Tibial artery (tissue), 4 donors: ENCODE measurements at regions not wholly inside any gene's neighbourhood (a gene's known extent, or its start where the extent isn't known, plus 50 kb on each side); places are given as distances from the start of the nearest gene placed in this dataset.

ENCODE experiments used
- DNase-seq, 2 donors: peaks; one replicate each; pipeline ENCODE4 v3.0.0-alpha.2; 2019
- H3K27ac ChIP-seq, 2 donors: fragments of 200-600 bp; sonication (generic) in 1 of 2; 1 replicate in 1 of 2; 2 replicates in 1 of 2; pipeline ENCODE4 v1.5.1; 2018 to 2019; ENCODE audit warnings: mild to moderate bottlenecking in 1 of 2
- H3K27me3 ChIP-seq, 2 donors: fragments of 200-600 bp; sonication (generic) in 1 of 2; one replicate each; pipeline versions ENCODE4 v1.5.1 to v1.6.0; 2016 to 2019
- H3K36me3 ChIP-seq, 3 donors: fragments of 200-600 bp; sonication (generic) in 2 of 3; one replicate each; pipeline ENCODE4 v1.5.1; 2016 to 2019; ENCODE audit warnings: mild to moderate bottlenecking in 2 of 3
- H3K4me1 ChIP-seq, 4 donors: fragments of 200-600 bp; sonication (generic) in 2 of 4; 1 replicate in 3 of 4; 2 replicates in 1 of 4; pipeline ENCODE4 v1.5.1; 2016 to 2019
- H3K4me3 ChIP-seq, 2 donors: fragments of 200-600 bp; sonication (generic) in 1 of 2; 1 replicate in 1 of 2; 2 replicates in 1 of 2; pipeline ENCODE4 v1.5.1; 2018 to 2019; ENCODE audit warnings: mild to moderate bottlenecking in 2 of 2
- H3K9me3 ChIP-seq, 3 donors: fragments of 200-600 bp; sonication (generic) in 1 of 3; one replicate each; pipeline ENCODE4 v1.5.1; 2016 to 2019
- intact Hi-C: fragments of 100-400 bp; cut with DNase I; formaldehyde crosslinking; loops from one replicate; pipeline ENCODE4 v1.15.0; 2023; ENCODE audit warnings: low total_unique reads
- TF ChIP-seq, protein P1 (sequence below), 2 experiments: fragments of 200-600 bp in 1 of 2; fragments of 450-650 bp in 1 of 2; IDR thresholded peaks; one replicate each; pipeline ENCODE4 v1.5.1; 2017 to 2019; ENCODE audit warnings: antibody characterized with exemption in 2 of 2, mild to moderate bottlenecking in 1 of 2, moderate library complexity in 1 of 2

DNA sequence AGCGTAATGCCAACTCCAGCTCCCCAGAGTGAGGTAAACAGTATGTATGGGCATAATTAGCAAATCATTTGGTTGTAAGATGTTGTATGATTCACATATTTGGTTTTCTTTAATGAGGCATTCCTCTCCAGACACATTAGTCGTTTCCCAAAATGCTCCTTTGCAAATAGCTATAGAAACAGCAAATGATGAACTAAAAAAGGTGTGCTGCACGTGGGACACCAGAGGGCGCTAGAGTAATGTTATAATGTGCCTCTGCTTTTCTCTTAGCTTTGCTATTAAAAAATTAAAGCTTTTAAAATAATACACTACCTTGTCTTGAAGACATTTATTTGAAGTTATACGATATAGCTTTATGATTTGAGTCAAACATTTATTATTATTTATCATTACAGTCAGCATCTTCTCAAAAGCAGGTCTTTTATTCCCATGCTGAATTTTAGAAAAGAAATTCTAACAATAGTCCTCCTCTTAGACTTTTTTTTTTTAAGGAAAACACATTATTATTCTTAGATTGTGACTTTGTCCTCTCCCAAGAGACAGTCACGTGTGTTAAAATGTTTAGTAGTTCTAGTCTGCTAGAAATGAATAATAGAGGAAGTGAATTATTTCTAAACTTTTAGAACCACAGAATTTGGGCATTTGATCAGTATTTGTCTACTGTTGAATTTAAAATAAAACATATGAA, 121.6 kb upstream of the FRY start:
- Histone ChIP-seq H3K9me3 (no peaks in the 10 kb centered on the region), H3K27ac (no peak overlapping the region), H3K36me3 (no peaks in the 10 kb centered on the region), H3K4me1 (peaks cover 0 to 51% (median 14%) of the 10 kb centered on the region in 4 donors), H3K27me3 (no peaks in the 10 kb centered on the region), H3K4me3 (no peak overlapping the region)
- no peak for DNase-seq
- TF ChIP-seq, protein P1, sequence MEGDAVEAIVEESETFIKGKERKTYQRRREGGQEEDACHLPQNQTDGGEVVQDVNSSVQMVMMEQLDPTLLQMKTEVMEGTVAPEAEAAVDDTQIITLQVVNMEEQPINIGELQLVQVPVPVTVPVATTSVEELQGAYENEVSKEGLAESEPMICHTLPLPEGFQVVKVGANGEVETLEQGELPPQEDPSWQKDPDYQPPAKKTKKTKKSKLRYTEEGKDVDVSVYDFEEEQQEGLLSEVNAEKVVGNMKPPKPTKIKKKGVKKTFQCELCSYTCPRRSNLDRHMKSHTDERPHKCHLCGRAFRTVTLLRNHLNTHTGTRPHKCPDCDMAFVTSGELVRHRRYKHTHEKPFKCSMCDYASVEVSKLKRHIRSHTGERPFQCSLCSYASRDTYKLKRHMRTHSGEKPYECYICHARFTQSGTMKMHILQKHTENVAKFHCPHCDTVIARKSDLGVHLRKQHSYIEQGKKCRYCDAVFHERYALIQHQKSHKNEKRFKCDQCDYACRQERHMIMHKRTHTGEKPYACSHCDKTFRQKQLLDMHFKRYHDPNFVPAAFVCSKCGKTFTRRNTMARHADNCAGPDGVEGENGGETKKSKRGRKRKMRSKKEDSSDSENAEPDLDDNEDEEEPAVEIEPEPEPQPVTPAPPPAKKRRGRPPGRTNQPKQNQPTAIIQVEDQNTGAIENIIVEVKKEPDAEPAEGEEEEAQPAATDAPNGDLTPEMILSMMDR (IDR thresholded peaks at IDR 0.05) = peak; percentile 82 to 84
- intact Hi-C loops = loop anchor here (2.0 kb wide), 1 partner anchor 401 kb away; no protein-coding TSS in a partner anchor

DNA sequence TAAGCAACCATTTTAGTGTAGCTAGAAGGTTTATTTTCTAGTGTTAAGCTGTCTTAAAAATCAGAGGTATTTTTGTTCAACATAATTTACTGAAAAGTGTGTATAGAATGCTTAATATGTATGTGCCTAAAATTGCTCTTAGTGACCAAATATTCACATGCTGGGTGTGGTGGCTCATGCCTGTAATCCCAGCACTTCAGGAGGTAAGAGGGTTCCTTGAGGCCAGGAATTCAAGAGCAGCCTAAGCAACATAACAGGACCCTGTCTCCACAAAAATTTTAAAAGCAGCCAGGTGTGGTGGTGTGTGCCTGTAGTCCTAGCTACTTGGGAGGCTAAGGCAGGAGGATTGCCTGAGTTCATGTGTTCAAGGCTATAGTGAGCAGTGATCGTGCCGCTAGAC, 120.9 kb upstream of the FRY start:
- no peak overlapping the region for H3K27ac ChIP-seq
- TF ChIP-seq, protein P1 (IDR thresholded peaks at IDR 0.05) = no peak
- no peaks in the 10 kb centered on the region for H3K36me3 ChIP-seq
- no peak overlapping the region for H3K4me3 ChIP-seq
- no peak for DNase-seq
- H3K9me3 ChIP-seq = no peaks in the 10 kb centered on the region
- intact Hi-C loops = loop anchor here (2.0 kb wide), 1 partner anchor 400 kb away; no protein-coding TSS in a partner anchor
- H3K4me1 ChIP-seq = peaks cover 0 to 45% (median 13%) of the 10 kb centered on the region in 4 donors
- no peaks in the 10 kb centered on the region for H3K27me3 ChIP-seq

DNA sequence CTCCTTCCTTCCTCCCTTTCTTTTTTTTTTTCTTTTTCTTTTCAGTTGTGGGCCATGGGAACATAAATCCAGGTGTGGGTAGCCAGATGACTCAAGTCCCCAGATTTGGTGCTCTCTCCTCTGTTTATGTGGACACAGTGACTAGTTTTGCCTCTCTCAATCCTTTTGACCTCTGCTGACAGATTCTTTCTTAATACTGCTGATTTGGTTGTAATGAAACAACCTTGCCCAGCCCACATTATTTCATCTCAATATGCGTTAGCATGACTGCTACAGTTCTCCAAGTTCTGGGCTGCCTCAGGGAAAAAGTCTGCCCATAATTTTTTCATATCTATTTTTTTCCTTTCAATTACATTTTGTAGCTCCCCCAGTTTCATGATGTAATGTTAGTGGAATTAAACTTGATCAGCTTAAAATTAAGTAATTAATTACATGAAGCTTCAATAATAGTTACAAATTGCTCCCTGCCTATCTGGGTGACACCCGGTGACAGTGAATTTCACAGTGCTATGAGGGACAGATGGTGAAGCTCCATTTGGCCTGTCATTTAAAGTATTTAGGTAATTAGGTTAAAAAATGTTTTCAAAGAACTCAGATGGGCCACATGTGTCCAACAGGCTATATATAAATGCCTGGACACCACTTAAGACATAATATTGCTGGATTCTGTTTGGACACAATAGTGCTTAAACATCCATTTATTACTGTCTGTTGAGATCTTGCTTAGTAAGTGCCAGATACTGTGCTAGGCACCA, 118.8 kb upstream of the FRY start:
- Histone ChIP-seq H3K36me3 (no peaks in the 10 kb centered on the region), H3K4me1 (peaks cover 0 to 30% (median 9%) of the 10 kb centered on the region in 4 donors), H3K9me3 (no peaks in the 10 kb centered on the region), H3K27ac (no peak overlapping the region), H3K27me3 (no peaks in the 10 kb centered on the region), H3K4me3 (no peak overlapping the region)
- intact Hi-C loops = no loop called here
- TF ChIP-seq, protein P1 (IDR thresholded peaks at IDR 0.05) = no peak
- DNase-seq = no peak

DNA sequence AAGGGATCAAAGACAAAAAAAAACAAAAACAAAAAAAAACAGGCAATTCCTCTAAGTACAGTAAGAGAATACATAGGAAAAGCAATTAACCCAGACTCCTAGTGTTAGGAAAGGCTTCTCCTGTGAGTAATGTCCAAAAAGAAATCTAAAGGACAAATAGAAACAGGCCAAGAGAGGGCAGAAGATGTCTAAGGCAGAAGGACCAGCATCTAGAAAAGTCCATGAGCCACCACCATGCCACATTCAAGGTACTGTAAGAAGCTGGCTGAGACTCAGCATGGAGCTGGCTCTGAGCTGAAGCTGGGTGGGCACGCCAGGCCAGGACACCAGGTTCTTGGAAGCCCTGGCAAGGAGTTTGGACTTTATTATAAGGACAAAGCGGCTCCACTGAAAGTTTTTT, 118.1 kb upstream of the FRY start:
- DNase-seq = no peak
- TF ChIP-seq, protein P1 (IDR thresholded peaks at IDR 0.05) = no peak
- H3K27me3 ChIP-seq = no peaks in the 10 kb centered on the region
- intact Hi-C loops = no loop called here
- H3K9me3 ChIP-seq = no peaks in the 10 kb centered on the region
- H3K27ac ChIP-seq = no peak overlapping the region
- no peaks in the 10 kb centered on the region for H3K36me3 ChIP-seq
- peaks cover 0 to 30% (median 9%) of the 10 kb centered on the region in 4 donors for H3K4me1 ChIP-seq
- H3K4me3 ChIP-seq = no peak overlapping the region

DNA sequence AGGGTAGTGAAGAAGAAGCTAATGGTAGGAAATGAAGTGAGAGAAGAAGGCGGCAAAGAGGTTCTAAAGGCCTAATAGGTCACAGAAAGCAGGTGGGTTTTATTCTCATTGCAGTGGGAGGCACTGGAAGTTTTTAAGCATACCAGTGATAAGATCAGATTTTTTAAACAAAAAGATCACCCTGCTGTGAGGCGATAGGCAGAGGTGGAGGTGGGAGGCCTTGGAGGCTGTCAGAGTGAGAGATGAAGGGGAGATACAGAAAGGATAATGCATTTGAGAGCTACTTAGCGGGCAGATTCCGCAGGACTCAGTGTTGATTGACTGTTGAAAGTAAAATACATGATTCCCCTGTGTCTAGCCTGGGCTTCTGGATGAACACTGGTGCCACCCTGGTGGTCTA, 116.7 kb upstream of the FRY start:
- DNase-seq = no peak
- intact Hi-C loops = no loop called here
- Histone ChIP-seq H3K4me3 (no peak overlapping the region), H3K4me1 (peaks cover 0 to 27% (median 5%) of the 10 kb centered on the region in 4 donors), H3K27me3 (no peaks in the 10 kb centered on the region), H3K9me3 (no peaks in the 10 kb centered on the region), H3K27ac (no peak overlapping the region), H3K36me3 (no peaks in the 10 kb centered on the region)
- TF ChIP-seq, protein P1 (IDR thresholded peaks at IDR 0.05) = no peak
